Type B pancreatic cell (in vitro differentiated cells): ENCODE measurements at regions not wholly inside any gene's neighbourhood (a gene's known extent, or its start where the extent isn't known, plus 50 kb on each side); places are given as distances from the start of the nearest gene placed in this dataset.

ENCODE experiments used
- DNase-seq: peaks from one replicate; pipeline ENCODE4 v3.0.0; 2021; ENCODE audit warnings: mixed read lengths; ENCODE audit not compliant: unreplicated experiment; ENCODE audit errors: extremely low spot score
- H3K27ac Mint-ChIP-seq: 2 replicates; pipeline ENCODE4 v1.8.0; 2021; ENCODE audit warnings: mild to moderate bottlenecking, mixed read lengths
- H3K27me3 Mint-ChIP-seq: 2 replicates; pipeline ENCODE4 v1.8.0; 2021; ENCODE audit warnings: mixed read lengths
- H3K36me3 Mint-ChIP-seq: 2 replicates; pipeline ENCODE4 v1.8.0; 2021; ENCODE audit warnings: mixed read lengths
- H3K4me1 Mint-ChIP-seq: one replicate; pipeline ENCODE4 v1.8.0; 2021; ENCODE audit warnings: mixed read lengths; ENCODE audit not compliant: unreplicated experiment
- H3K4me3 Mint-ChIP-seq: 2 replicates; pipeline ENCODE4 v1.8.0; 2021; ENCODE audit warnings: mild to moderate bottlenecking, mixed read lengths
- H3K9me3 Mint-ChIP-seq: 2 replicates; pipeline ENCODE4 v1.8.0; 2021; ENCODE audit warnings: mixed read lengths
- TF ChIP-seq, protein P1 (sequence below): fragments of 200-600 bp; sonication (generic); conservative IDR thresholded peaks from 2 replicates; pipeline ENCODE4 v1.5.0; 2021; ENCODE audit warnings: antibody characterized with exemption, mild to moderate bottlenecking

DNA sequence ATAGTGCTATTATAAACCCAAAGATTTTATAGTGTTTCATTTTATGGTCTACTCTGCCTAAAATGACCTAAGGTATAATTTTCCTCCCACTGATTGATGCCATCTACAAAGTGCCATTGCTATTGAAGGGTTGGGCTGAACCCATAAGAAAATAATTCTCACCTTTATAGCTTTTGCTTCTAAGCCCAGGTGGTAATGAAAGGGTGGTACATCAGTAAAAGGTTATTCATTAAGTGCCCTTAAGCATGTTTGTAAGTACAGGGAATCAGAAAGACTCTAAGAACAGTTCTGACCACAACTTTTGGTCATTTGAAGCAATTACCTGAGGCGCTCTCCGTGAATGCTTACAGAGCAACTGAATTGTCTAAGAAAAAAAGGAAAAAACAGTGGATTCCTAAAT, 1247.3 kb downstream of the NXPH1 start:
- TF ChIP-seq, protein P1, sequence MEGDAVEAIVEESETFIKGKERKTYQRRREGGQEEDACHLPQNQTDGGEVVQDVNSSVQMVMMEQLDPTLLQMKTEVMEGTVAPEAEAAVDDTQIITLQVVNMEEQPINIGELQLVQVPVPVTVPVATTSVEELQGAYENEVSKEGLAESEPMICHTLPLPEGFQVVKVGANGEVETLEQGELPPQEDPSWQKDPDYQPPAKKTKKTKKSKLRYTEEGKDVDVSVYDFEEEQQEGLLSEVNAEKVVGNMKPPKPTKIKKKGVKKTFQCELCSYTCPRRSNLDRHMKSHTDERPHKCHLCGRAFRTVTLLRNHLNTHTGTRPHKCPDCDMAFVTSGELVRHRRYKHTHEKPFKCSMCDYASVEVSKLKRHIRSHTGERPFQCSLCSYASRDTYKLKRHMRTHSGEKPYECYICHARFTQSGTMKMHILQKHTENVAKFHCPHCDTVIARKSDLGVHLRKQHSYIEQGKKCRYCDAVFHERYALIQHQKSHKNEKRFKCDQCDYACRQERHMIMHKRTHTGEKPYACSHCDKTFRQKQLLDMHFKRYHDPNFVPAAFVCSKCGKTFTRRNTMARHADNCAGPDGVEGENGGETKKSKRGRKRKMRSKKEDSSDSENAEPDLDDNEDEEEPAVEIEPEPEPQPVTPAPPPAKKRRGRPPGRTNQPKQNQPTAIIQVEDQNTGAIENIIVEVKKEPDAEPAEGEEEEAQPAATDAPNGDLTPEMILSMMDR: no peak
- Mint-ChIP-seq H3K36me3 (no peaks in the 10 kb centered on the region), H3K27ac (no peak overlapping the region), H3K27me3 (no peaks in the 10 kb centered on the region), H3K4me1 (no peaks in the 10 kb centered on the region), H3K4me3 (no peak overlapping the region), H3K9me3 (peaks cover 9% of the 10 kb centered on the region)
- DNase-seq: no peak

DNA sequence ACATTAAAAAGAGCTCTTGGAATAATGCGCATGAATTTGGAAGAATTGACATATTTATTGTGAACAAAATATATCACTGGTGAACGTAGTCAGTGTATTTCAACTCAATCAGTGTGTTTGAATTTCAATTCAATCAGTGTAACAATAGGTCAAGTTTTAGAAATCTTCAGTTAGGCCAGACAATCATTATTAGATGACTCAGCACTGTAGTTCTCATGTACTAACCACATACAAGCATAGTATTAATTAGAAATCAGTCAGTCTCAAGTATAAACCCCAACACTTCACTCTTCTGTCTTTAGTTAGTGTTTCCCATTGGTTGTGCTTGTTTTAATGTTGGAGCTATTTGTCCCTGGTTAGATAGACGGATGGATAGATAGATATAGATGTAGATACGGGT, 1247.9 kb downstream of the NXPH1 start:
- TF ChIP-seq, protein P1: no peak
- no peaks in the 10 kb centered on the region for H3K36me3 Mint-ChIP-seq
- no peak for DNase-seq
- H3K9me3 Mint-ChIP-seq: peaks cover 9% of the 10 kb centered on the region
- H3K4me1 Mint-ChIP-seq: no peaks in the 10 kb centered on the region
- H3K27ac Mint-ChIP-seq: no peak overlapping the region
- H3K27me3 Mint-ChIP-seq: no peaks in the 10 kb centered on the region
- no peak overlapping the region for H3K4me3 Mint-ChIP-seq

DNA sequence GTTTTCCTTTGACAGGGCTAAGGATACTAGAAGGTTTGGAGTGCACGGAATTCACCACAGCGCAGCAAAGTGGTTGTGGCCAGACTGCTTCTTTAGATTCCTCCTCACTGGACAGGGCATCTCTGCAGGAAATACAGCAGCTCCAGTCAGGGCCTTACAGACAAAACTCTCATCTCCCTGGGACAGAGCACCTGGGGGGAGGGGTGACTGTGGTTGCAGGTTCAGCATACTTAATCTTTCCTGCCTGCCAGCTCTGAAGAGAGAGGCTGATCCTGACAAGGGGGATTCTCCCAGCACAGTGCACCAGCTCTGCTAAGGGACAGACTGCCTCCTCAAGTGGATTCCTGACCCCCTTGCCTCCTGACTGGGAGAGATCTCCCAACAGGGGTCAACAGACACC, 1257.9 kb downstream of the NXPH1 start:
- Mint-ChIP-seq H3K27me3 (no peaks in the 10 kb centered on the region), H3K36me3 (no peaks in the 10 kb centered on the region), H3K9me3 (no peaks in the 10 kb centered on the region), H3K4me3 (no peak overlapping the region), H3K4me1 (peaks cover 4% of the 10 kb centered on the region), H3K27ac (no peak overlapping the region)
- no peak for DNase-seq
- TF ChIP-seq, protein P1: no peak

DNA sequence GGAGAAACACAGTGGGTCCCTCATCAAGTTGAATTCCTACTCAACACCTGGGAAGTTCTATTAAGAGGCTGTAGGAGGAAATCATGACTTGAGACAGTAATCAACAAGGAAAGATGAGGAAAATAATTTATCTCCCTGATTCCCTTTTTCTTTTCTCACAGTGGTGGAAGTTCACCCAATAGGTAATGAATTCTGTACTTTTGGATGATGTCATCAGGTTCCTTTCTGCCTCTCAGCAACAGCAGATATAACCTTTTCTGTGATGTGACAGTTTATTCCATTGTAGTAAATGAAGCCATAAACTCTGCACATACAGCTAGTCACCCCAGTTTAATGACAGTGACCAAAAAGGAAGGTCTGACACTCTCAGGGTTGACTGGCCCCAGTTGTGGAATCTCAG, 1265.0 kb downstream of the NXPH1 start:
- no peak overlapping the region for H3K27ac Mint-ChIP-seq
- H3K36me3 Mint-ChIP-seq: no peaks in the 10 kb centered on the region
- TF ChIP-seq, protein P1: no peak
- no peaks in the 10 kb centered on the region for H3K27me3 Mint-ChIP-seq
- DNase-seq: no peak
- no peak overlapping the region for H3K4me3 Mint-ChIP-seq
- peaks cover 4% of the 10 kb centered on the region for H3K9me3 Mint-ChIP-seq
- peaks cover 4% of the 10 kb centered on the region for H3K4me1 Mint-ChIP-seq

DNA sequence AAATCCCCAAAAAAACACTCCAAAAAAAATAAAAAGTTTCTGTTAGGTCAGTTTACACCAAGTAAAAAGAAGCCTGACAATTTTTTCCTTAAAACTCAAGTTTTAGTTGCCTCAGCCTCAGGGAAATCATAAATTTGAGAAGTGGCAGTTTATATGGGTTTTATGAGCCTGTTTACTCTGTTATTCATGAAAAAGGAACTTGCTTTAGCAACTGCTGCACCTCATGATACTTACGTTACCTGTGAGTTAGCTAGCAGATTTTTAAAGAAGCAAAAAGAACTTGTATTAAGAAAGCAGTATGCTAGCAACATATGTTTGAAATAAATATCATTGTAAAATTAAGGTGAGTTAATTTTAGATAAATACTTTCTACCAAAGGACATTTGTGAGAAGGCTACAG, 1264.5 kb upstream of the PHF14 start:
- no peak for DNase-seq
- H3K27ac Mint-ChIP-seq: no peak overlapping the region
- no peak overlapping the region for H3K4me3 Mint-ChIP-seq
- H3K36me3 Mint-ChIP-seq: no peaks in the 10 kb centered on the region
- peaks cover 6% of the 10 kb centered on the region for H3K4me1 Mint-ChIP-seq
- no peaks in the 10 kb centered on the region for H3K27me3 Mint-ChIP-seq
- TF ChIP-seq, protein P1: no peak
- H3K9me3 Mint-ChIP-seq: no peaks in the 10 kb centered on the region

DNA sequence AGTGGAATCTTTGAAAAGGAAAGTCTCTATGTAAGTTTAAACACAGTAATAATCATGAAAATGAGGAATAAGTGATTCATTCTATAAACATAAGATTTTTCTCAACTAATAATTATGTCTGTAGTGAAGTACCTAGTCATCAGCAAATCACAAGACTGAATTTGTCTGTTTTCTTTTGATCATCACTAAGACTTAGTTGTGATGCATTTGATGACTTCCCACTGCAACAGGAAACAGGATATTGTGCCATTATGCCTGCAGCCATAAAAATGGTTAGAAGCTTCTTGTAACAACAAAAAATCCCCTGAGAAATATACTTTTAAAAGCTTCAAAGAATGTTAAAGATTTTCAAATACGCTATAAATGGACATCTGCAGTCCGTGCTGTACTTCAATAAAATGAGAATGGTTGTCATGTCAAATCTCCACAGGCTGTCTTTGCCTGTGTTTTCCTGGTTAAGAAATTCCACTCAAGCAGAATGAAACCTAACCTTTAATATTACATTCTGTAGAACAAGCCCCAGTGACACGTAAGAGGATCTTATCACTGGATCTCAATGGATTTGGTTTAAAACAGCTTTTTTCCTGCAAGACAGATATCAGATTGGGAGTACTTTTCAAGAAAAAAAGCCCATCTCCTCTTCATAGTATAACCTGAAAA, 1262.3 kb upstream of the PHF14 start:
- H3K4me1 Mint-ChIP-seq: peaks cover 6% of the 10 kb centered on the region
- DNase-seq: no peak
- no peaks in the 10 kb centered on the region for H3K27me3 Mint-ChIP-seq
- no peaks in the 10 kb centered on the region for H3K36me3 Mint-ChIP-seq
- no peak overlapping the region for H3K4me3 Mint-ChIP-seq
- no peak overlapping the region for H3K27ac Mint-ChIP-seq
- no peaks in the 10 kb centered on the region for H3K9me3 Mint-ChIP-seq
- TF ChIP-seq, protein P1: no peak
